ENCODE measurements at regions not wholly inside any gene's neighbourhood (a gene's known extent, or its start where the extent isn't known, plus 50 kb on each side); places are given as distances from the start of the nearest gene placed in this dataset.

DNA sequence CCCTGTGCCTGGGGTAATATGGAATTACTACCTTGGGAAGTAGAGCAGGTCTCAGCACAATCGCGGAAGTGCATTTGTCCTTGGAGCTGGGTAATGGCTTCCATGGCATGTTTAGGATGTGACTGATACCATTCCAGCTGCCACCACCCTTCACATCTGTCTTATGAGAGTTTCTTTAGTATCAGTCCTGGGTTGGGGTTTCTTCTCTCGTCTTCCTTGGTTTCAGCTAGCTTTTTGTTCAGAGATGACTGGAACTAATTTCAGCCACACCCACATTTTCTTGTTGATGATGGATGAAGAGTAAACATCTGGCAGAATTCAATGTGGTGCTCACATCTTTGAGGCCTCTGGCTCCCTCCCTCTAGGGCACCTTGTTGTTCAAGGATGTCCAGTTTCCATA, 212.9 kb upstream of the SOX21 start:
- Mint-ChIP-seq H3K36me3 (no peaks in the 10 kb centered on the region), H3K4me3 (no peak overlapping the region), H3K27ac (no peak overlapping the region), H3K27me3 (ENCODE audit: low read depth) (no peaks in the 10 kb centered on the region), H3K4me1 (peaks cover 17% of the 10 kb centered on the region), H3K9me3 (no peaks in the 10 kb centered on the region)
- POLR2A ChIA-PET = interaction anchor here (1.1 kb wide), 1 partner anchor 208 kb away, joined by 4 read pairs; no protein-coding TSS in a partner anchor
- ATAC-seq (no peak), DNase-seq (ENCODE audit: low spot score) (no peak)
- TF ChIP-seq GRHL2 (CRISPR knock-in tag; IDR thresholded peaks at IDR 0.05; ENCODE audit: insufficient replicate concordance, severe bottlenecking) (no peak), NR3C1 (CRISPR knock-in tag; conservative IDR thresholded peaks at IDR 0.05; ENCODE audit: low read depth) (no peak), ATF1 (CRISPR knock-in tag; IDR thresholded peaks at IDR 0.05) (no peak)
- TF ChIP-seq, protein P1, sequence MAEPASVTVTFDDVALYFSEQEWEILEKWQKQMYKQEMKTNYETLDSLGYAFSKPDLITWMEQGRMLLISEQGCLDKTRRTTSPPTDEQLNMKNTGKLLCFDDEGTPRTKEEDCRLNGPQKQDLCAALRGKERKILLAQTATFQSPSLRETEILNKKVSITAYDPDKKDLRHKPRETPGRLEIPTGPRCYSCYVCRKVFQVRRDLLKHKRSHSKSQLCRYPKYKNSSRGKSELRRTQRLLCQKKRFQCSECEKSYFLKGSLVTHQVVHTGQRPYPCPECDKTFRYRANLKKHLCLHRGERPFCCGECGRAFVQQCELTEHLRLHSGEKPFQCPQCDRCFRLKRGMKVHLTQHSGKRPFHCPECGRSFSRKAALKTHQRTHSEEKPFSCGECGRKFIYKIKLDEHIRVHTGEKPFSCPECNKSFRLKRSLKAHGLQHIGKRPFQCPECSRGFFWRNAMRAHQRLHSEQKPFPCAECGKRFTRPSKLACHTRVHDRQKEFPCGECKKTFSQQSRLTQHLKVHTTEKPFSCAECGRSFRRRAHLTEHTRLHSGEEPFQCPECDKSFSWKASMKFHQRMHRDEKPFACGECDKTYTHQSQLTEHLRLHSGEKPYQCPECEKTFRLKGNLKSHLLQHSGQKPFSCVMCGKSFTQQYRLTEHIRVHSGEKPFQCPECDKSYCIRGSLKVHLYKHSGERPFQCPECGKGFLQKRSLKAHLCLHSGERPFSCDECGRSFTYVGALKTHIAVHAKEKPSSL (CRISPR knock-in tag; conservative IDR thresholded peaks at IDR 0.05) = no peak
- TF ChIP-seq, protein P2, sequence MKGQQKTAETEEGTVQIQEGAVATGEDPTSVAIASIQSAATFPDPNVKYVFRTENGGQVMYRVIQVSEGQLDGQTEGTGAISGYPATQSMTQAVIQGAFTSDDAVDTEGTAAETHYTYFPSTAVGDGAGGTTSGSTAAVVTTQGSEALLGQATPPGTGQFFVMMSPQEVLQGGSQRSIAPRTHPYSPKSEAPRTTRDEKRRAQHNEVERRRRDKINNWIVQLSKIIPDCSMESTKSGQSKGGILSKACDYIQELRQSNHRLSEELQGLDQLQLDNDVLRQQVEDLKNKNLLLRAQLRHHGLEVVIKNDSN (CRISPR knock-in tag; IDR thresholded peaks at IDR 0.05) = no peak
- CTCF ChIA-PET = no interaction called here

DNA sequence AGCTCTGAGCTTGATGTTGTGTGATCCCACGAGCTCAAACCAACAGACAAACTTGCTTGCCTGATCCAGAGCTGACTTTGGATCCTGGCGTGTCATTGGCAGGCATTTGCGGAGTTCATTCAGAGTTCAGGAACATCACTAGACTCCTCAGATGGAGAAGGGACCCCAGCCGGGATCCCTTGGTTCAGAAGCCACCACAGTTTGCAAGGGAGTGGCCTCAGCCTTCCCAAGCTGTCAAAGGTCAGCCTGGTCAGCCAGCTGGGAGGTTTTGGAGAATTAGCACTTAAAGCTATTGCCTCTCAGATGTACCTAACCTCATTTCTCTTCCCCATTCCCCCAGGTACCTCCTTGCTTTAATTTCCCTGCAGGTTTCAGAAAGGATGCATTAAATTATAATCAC, 208.8 kb upstream of the SOX21 start:
- Mint-ChIP-seq H3K4me3 (no peak overlapping the region), H3K36me3 (no peaks in the 10 kb centered on the region), H3K27ac (no peak overlapping the region), H3K27me3 (ENCODE audit: low read depth) (no peaks in the 10 kb centered on the region), H3K4me1 (peaks cover 23% of the 10 kb centered on the region), H3K9me3 (no peaks in the 10 kb centered on the region)
- DNase-seq (ENCODE audit: low spot score) = no peak
- POLR2A ChIA-PET = interaction anchor here (0.6 kb wide), 1 partner anchor 95 kb away, joined by 3 read pairs; no protein-coding TSS in a partner anchor
- peak; percentile 49 for ATAC-seq
- CTCF ChIA-PET = interaction anchor here (0.9 to 1.2 kb wide), 2 partner anchors 260 to 483 kb away, joined by 4 read pairs; no protein-coding TSS in a partner anchor
- TF ChIP-seq ZNF423 (CRISPR knock-in tag; IDR thresholded peaks at IDR 0.05) = no peak
- TF ChIP-seq ELF4 (CRISPR knock-in tag; IDR thresholded peaks at IDR 0.05; ENCODE audit: low read depth) = no peak
- TF ChIP-seq, protein P3, sequence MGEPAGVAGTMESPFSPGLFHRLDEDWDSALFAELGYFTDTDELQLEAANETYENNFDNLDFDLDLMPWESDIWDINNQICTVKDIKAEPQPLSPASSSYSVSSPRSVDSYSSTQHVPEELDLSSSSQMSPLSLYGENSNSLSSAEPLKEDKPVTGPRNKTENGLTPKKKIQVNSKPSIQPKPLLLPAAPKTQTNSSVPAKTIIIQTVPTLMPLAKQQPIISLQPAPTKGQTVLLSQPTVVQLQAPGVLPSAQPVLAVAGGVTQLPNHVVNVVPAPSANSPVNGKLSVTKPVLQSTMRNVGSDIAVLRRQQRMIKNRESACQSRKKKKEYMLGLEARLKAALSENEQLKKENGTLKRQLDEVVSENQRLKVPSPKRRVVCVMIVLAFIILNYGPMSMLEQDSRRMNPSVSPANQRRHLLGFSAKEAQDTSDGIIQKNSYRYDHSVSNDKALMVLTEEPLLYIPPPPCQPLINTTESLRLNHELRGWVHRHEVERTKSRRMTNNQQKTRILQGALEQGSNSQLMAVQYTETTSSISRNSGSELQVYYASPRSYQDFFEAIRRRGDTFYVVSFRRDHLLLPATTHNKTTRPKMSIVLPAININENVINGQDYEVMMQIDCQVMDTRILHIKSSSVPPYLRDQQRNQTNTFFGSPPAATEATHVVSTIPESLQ (CRISPR knock-in tag; IDR thresholded peaks at IDR 0.05) = no peak
- TF ChIP-seq SMAD3 (CRISPR knock-in tag; IDR thresholded peaks at IDR 0.05; ENCODE audit: borderline replicate concordance) = no peak
- TF ChIP-seq CBFB (CRISPR knock-in tag; IDR thresholded peaks at IDR 0.05; ENCODE audit: low read depth) = no peak
- TF ChIP-seq, protein P4, sequence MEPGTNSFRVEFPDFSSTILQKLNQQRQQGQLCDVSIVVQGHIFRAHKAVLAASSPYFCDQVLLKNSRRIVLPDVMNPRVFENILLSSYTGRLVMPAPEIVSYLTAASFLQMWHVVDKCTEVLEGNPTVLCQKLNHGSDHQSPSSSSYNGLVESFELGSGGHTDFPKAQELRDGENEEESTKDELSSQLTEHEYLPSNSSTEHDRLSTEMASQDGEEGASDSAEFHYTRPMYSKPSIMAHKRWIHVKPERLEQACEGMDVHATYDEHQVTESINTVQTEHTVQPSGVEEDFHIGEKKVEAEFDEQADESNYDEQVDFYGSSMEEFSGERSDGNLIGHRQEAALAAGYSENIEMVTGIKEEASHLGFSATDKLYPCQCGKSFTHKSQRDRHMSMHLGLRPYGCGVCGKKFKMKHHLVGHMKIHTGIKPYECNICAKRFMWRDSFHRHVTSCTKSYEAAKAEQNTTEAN (CRISPR knock-in tag; IDR thresholded peaks at IDR 0.05) = no peak
- TF ChIP-seq, protein P5, sequence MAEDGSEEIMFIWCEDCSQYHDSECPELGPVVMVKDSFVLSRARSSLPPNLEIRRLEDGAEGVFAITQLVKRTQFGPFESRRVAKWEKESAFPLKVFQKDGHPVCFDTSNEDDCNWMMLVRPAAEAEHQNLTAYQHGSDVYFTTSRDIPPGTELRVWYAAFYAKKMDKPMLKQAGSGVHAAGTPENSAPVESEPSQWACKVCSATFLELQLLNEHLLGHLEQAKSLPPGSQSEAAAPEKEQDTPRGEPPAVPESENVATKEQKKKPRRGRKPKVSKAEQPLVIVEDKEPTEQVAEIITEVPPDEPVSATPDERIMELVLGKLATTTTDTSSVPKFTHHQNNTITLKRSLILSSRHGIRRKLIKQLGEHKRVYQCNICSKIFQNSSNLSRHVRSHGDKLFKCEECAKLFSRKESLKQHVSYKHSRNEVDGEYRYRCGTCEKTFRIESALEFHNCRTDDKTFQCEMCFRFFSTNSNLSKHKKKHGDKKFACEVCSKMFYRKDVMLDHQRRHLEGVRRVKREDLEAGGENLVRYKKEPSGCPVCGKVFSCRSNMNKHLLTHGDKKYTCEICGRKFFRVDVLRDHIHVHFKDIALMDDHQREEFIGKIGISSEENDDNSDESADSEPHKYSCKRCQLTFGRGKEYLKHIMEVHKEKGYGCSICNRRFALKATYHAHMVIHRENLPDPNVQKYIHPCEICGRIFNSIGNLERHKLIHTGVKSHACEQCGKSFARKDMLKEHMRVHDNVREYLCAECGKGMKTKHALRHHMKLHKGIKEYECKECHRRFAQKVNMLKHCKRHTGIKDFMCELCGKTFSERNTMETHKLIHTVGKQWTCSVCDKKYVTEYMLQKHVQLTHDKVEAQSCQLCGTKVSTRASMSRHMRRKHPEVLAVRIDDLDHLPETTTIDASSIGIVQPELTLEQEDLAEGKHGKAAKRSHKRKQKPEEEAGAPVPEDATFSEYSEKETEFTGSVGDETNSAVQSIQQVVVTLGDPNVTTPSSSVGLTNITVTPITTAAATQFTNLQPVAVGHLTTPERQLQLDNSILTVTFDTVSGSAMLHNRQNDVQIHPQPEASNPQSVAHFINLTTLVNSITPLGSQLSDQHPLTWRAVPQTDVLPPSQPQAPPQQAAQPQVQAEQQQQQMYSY (CRISPR knock-in tag; IDR thresholded peaks at IDR 0.05) = no peak
- no peak for TF ChIP-seq ZNF232 (CRISPR knock-in tag; IDR thresholded peaks at IDR 0.05)
- TF ChIP-seq TCF7 (CRISPR knock-in tag; IDR thresholded peaks at IDR 0.05; ENCODE audit: low read depth) = no peak
- no peak for TF ChIP-seq CREB1 (CRISPR knock-in tag; IDR thresholded peaks at IDR 0.05)
- TF ChIP-seq, protein P6, sequence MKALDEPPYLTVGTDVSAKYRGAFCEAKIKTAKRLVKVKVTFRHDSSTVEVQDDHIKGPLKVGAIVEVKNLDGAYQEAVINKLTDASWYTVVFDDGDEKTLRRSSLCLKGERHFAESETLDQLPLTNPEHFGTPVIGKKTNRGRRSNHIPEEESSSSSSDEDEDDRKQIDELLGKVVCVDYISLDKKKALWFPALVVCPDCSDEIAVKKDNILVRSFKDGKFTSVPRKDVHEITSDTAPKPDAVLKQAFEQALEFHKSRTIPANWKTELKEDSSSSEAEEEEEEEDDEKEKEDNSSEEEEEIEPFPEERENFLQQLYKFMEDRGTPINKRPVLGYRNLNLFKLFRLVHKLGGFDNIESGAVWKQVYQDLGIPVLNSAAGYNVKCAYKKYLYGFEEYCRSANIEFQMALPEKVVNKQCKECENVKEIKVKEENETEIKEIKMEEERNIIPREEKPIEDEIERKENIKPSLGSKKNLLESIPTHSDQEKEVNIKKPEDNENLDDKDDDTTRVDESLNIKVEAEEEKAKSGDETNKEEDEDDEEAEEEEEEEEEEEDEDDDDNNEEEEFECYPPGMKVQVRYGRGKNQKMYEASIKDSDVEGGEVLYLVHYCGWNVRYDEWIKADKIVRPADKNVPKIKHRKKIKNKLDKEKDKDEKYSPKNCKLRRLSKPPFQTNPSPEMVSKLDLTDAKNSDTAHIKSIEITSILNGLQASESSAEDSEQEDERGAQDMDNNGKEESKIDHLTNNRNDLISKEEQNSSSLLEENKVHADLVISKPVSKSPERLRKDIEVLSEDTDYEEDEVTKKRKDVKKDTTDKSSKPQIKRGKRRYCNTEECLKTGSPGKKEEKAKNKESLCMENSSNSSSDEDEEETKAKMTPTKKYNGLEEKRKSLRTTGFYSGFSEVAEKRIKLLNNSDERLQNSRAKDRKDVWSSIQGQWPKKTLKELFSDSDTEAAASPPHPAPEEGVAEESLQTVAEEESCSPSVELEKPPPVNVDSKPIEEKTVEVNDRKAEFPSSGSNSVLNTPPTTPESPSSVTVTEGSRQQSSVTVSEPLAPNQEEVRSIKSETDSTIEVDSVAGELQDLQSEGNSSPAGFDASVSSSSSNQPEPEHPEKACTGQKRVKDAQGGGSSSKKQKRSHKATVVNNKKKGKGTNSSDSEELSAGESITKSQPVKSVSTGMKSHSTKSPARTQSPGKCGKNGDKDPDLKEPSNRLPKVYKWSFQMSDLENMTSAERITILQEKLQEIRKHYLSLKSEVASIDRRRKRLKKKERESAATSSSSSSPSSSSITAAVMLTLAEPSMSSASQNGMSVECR (CRISPR knock-in tag; IDR thresholded peaks at IDR 0.05; ENCODE audit: borderline replicate concordance) = no peak
- TF ChIP-seq CREM (CRISPR knock-in tag; IDR thresholded peaks at IDR 0.05) = no peak
- TF ChIP-seq SOX15 (CRISPR knock-in tag; IDR thresholded peaks at IDR 0.05) = no peak
